ENCODE measurements at regions not wholly inside any gene's neighbourhood (a gene's known extent, or its start where the extent isn't known, plus 50 kb on each side); places are given as distances from the start of the nearest gene placed in this dataset.

GRCh38 chr14:71661441-71661840 is 270.8 kb upstream of the RGS6 start:
- in situ Hi-C loops (cut with HindIII; ENCODE audit: low pct_unique_long_range_greater_than_20kb, low sequenced_read_pairs), result no loop called here
- no peak for DNase-seq (ENCODE audit: low read depth)

- in situ Hi-C loops (cut with HindIII; ENCODE audit: low pct_unique_long_range_greater_than_20kb, low sequenced_read_pairs), result no loop called here
- no peak for DNase-seq (ENCODE audit: low read depth)
Observed at GRCh38 chr14:71662291-71662790, 269.9 kb upstream of the RGS6 start.

GRCh38 chr14:71665157-71665556 is 267.1 kb upstream of the RGS6 start:
- DNase-seq (ENCODE audit: low read depth), result no peak
- in situ Hi-C loops (cut with HindIII; ENCODE audit: low pct_unique_long_range_greater_than_20kb, low sequenced_read_pairs), result no loop called here

- DNase-seq (ENCODE audit: low read depth), result no peak
- in situ Hi-C loops (cut with HindIII; ENCODE audit: low pct_unique_long_range_greater_than_20kb, low sequenced_read_pairs), result no loop called here
Observed at GRCh38 chr14:71665781-71666180, 266.4 kb upstream of the RGS6 start.

GRCh38 chr14:71666571-71667145 is 265.6 kb upstream of the RGS6 start:
- in situ Hi-C loops (cut with HindIII; ENCODE audit: low pct_unique_long_range_greater_than_20kb, low sequenced_read_pairs), result no loop called here
- no peak for DNase-seq (ENCODE audit: low read depth)

GRCh38 chr14:71668186-71668912 is 263.9 kb upstream of the RGS6 start:
- in situ Hi-C loops (cut with HindIII; ENCODE audit: low pct_unique_long_range_greater_than_20kb, low sequenced_read_pairs), result no loop called here
- no peak for DNase-seq (ENCODE audit: low read depth)

GRCh38 chr14:71672596-71672995 is 259.6 kb upstream of the RGS6 start:
- in situ Hi-C loops (cut with HindIII; ENCODE audit: low pct_unique_long_range_greater_than_20kb, low sequenced_read_pairs), result no loop called here
- no peak for DNase-seq (ENCODE audit: low read depth)

GRCh38 chr14:71675126-71675899 is 256.9 kb upstream of the RGS6 start:
- DNase-seq (ENCODE audit: low read depth), result no peak
- in situ Hi-C loops (cut with HindIII; ENCODE audit: low pct_unique_long_range_greater_than_20kb, low sequenced_read_pairs), result no loop called here

- in situ Hi-C loops (cut with HindIII; ENCODE audit: low pct_unique_long_range_greater_than_20kb, low sequenced_read_pairs), result no loop called here
- no peak for DNase-seq (ENCODE audit: low read depth)
Observed at GRCh38 chr14:71675900-71676287, 256.3 kb upstream of the RGS6 start.

- in situ Hi-C loops (cut with HindIII; ENCODE audit: low pct_unique_long_range_greater_than_20kb, low sequenced_read_pairs), result no loop called here
- no peak for DNase-seq (ENCODE audit: low read depth)
Observed at GRCh38 chr14:71680736-71681387, 251.4 kb upstream of the RGS6 start.

- in situ Hi-C loops (cut with HindIII; ENCODE audit: low pct_unique_long_range_greater_than_20kb, low sequenced_read_pairs), result no loop called here
Observed at GRCh38 chr14:71682337-71682736, 249.9 kb upstream of the RGS6 start.

GRCh38 chr14:71684323-71684722 is 247.9 kb upstream of the RGS6 start:
- in situ Hi-C loops (cut with HindIII; ENCODE audit: low pct_unique_long_range_greater_than_20kb, low sequenced_read_pairs), result no loop called here
- no peak for DNase-seq (ENCODE audit: low read depth)

More at GRCh38 chr14:71682337-71682736, 249.9 kb upstream of the RGS6 start:
- no peak for DNase-seq (ENCODE audit: low read depth)

- no peak for DNase-seq (ENCODE audit: low read depth)
- in situ Hi-C loops (cut with HindIII; ENCODE audit: low pct_unique_long_range_greater_than_20kb, low sequenced_read_pairs), result no loop called here
Observed at GRCh38 chr14:71686677-71687076, 245.6 kb upstream of the RGS6 start.

GRCh38 chr14:71687166-71687831 is 244.9 kb upstream of the RGS6 start:
- DNase-seq (ENCODE audit: low read depth), result no peak
- in situ Hi-C loops (cut with HindIII; ENCODE audit: low pct_unique_long_range_greater_than_20kb, low sequenced_read_pairs), result no loop called here

GRCh38 chr14:71688576-71688975 is 243.7 kb upstream of the RGS6 start:
- in situ Hi-C loops (cut with HindIII; ENCODE audit: low pct_unique_long_range_greater_than_20kb, low sequenced_read_pairs), result no loop called here

GRCh38 chr14:71690478-71690877 is 241.8 kb upstream of the RGS6 start:
- in situ Hi-C loops (cut with HindIII; ENCODE audit: low pct_unique_long_range_greater_than_20kb, low sequenced_read_pairs), result no loop called here

More at GRCh38 chr14:71688576-71688975, 243.7 kb upstream of the RGS6 start:
- no peak for DNase-seq (ENCODE audit: low read depth)

GRCh38 chr14:71692496-71692895 is 239.7 kb upstream of the RGS6 start:
- in situ Hi-C loops (cut with HindIII; ENCODE audit: low pct_unique_long_range_greater_than_20kb, low sequenced_read_pairs), result no loop called here

More at GRCh38 chr14:71690478-71690877, 241.8 kb upstream of the RGS6 start:
- DNase-seq (ENCODE audit: low read depth), result no peak

GRCh38 chr14:71693381-71693780 is 238.8 kb upstream of the RGS6 start:
- in situ Hi-C loops (cut with HindIII; ENCODE audit: low pct_unique_long_range_greater_than_20kb, low sequenced_read_pairs), result no loop called here
- DNase-seq (ENCODE audit: low read depth), result no peak

More at GRCh38 chr14:71692496-71692895, 239.7 kb upstream of the RGS6 start:
- no peak for DNase-seq (ENCODE audit: low read depth)
